HG02840 (cell line): ENCODE measurements at regions not wholly inside any gene's neighbourhood (a gene's known extent, or its start where the extent isn't known, plus 50 kb on each side); places are given as distances from the start of the nearest gene placed in this dataset.
"Not testable (repeated sequence)": the region's sequence is repeated elsewhere in the genome, so short reads cannot be mapped to it uniquely, and the experiment has no call there.

Experiments used
- ATAC-seq: cut with Tn5 transposase; IDR thresholded peaks from one replicate; pipeline ENCODE4 v1.9.1; 2021; ENCODE audit warnings: mild to moderate bottlenecking, moderate library complexity, moderate number of reproducible peaks; ENCODE audit not compliant: unreplicated experiment, low FRiP score

DNA sequence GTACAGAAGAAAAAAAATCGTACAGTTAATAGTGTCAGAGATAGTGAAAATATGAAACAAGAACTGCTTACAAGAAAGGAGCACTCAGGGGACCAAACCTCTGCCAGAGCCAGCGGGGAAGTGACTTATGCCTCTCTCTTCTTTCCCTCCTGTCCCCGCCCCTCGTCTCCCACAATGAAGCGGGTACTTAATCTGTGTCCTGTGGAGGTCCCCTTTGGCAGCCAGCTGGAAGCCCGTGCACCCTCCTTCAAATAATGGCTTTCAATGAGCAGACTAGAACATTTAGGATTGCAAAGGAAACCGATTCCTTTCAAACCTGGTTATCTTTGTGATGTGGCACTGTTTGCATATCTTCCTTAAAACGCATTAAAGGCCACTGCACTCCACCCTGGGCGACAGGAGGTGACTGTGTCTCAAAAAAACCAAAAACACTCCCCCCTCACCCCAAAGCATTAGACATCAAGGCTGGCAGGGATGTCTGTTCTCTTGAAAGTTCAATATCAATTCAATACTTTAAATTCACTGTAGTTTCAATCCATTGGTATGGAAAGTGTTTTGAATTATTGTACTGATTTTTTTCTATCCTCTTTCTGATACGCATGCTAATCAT, 51.7 kb downstream of the PPIAL4C start:
- not testable (repeated sequence) for ATAC-seq

DNA sequence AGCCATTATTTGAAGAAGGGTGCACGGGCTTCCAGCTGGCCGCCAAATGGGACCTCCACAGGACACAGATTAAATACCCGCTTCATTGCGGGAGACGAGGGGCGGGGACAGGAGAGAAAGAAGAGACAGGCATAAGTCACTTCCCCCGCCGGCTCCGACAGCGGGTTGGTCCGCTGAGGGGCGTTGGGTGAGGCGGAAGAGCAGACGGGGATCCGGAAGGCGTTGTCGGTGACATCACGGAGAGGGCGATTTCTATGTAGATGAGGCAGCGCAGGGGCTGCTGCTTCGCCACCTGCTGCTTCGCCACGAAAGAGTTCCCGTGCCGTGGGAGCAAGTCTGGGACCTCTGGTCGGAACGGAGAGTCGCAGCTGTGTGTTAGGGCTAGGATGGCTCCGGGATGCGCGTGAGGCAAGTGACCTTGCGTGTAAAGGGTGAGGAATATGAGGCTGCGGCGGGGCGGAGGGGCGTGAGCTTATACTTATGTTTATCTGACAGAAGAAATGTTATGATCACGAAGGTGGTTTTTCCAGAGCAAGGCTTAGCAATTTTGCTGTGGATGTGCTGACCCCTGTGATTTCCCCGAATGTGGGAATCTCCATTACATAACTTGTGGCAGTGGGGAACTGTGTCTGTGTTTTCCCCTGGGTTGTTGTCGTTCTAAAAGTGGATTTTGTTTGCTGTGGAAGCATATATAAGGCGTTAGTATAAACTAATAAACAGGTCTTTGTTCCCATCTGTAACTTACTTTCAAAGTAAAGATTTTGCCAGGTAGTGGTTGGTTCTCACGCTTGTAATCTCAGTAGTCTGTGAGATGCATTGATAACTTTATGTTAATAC, 52.9 kb downstream of the PPIAL4C start:
- peak; percentile 84 for ATAC-seq

DNA sequence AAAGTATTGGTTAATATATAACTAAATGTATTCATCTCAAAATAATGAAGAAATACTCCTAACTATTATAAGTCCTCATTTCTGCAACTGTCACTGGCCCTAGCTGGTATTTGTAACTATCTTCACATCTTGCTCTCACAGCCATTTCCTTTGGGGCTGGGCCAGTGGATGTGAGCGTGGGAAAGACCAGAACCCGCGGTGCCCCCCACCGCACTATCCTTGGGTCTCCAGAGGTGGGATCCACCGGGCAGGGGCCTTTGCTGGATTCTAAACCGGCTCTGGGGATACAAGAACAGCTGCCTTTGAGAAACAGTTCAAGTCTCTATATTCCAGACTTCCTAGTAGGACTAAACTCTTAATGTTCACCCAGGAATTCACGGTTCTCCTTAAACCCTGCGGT, 54.8 kb downstream of the PPIAL4C start:
- not testable (repeated sequence) for ATAC-seq

DNA sequence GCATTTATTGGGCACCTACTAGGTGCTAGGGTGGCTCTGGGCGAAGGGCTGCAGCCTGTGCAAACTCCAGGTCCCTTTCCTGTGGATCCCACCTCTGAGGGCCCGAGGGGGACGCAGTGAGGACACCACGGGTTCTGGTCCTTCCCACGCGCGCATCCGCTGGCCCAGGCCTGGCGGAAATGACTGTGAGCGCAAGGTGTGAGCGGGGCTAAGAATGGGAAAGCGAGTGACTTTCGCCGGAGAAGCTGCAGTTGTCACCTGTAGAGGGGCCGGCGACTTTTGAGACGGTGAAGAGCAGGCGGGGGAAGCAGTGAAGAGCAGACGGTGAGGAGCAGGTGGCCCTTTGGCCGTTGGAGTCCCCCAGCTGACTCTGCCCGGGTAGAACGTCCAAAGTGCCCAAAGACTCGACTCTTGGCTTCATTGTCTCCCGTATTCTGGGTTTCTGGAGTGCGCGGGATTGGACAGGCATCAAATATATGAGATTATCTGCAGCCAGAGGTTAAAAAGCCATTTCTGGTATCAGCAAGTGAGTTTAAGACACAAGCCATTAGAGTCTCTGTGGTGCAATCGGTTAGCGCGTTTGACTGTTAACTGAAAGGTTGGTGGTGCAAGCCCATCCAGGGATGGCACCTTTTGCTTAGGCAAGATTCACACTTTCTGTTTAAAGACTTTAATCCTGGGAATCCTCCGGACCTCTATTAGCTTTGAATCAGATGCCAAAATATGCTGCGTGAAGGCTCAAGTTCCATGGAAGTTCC, 55.4 kb downstream of the PPIAL4C start:
- not testable (repeated sequence) for ATAC-seq

DNA sequence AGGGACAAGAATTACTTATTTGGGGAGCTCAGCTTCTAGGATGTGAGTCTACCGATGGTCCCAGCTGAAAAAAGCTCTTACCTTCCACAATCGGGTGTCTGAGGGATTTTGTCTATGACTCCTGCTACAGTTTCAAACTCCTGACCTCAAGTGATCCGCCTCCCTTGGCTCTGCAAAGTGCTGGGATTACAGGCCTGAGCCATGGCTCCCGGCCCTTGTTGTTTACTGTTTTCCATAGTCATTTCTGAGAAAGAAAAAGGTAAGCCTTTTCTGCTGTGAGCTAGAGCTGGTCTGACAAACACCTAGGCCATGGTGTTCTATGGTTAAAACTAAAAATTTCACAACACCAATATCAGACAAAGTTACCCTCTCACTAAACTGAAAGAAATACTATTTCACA, 57.5 kb downstream of the PPIAL4C start:
- ATAC-seq, result not testable (repeated sequence)

DNA sequence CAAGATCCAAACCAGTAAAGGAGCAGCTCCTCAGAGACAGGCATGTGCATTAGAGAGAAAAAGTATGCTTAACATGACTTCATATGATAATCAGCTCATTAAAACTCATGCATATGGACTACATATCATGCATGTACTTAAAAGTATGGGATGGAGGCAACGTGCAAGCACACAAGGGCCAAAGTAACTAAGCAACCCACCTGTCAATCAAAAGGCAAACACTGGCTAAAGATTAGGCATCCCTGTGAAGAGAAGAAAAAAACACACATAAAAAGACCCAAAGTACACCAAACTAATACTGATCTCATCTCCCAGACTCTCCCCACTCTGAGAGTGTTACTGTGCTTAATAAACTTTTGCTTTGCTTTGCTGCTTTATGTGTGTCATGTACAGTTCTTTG, 61.2 kb downstream of the PPIAL4C start:
- ATAC-seq, result not testable (repeated sequence)

DNA sequence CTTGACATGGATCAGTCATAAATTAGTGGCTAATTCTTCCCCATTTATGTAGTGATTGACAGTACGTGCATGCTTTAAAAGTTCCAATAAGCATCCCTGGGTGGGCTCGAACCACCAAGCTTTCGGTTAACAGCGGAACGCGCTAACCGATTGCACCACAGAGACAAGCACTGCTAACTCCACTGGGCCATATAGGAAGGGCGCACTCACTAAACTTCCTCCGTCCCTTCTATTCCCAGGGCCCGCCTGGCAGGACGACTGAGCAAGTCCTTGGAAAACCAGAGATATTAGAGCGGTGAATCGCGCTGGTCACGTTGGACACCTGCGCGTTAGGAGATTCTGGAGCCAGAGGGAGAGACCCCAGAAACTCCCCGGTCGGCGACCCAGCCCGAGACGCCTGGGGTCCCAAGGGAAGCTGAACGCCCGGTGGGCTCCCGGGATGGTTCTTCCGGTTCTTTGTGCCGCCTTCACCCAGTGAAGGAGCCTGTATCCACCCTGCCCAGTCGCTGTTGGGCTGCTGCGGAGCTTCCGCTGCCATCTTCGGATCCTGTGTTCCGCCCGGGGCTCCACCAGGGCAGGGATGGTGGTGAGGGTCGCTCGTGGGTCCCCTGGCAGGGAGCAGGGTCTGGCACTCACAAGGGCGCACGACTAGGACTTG, 62.8 kb downstream of the PPIAL4C start:
- ATAC-seq, result not testable (repeated sequence)

DNA sequence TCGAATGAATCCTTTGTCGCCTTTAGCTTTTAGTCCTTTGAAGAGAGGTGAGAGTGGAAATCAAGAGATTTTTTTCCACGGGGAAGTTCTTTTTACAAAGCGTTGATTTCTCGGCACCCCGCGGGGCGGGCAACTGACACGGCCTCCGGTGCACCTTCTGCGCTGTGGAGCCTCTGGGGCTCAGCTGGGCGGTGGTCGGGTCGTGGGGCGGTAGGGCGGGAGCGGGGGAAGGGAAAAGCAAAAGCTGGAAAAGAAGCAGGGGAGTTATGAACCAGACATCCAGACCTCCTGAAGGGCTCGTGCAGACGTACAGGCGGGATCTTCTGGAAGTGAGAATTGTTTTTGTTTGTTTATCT, 63.3 kb downstream of the PPIAL4C start:
- not testable (repeated sequence) for ATAC-seq

DNA sequence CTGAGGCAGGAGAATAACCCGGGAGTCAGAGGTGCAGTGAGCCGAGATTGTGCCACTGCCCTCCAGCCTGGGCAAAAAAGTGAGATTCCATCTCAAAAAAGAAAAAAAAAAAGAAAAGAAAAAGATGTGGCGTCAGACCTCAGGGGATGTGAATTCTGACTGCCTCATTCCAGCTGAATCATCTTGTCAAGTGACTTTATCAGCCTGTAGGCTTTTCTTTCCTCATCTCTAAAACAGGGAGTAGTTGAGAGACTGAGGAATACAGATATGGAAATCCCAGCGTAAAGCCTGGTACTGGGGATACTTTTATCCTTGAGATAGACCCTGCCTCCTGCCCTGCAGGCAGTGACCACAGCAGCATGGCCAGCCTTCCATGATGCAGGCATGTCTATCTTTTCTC, 74.1 kb downstream of the PPIAL4C start:
- not testable (repeated sequence) for ATAC-seq

DNA sequence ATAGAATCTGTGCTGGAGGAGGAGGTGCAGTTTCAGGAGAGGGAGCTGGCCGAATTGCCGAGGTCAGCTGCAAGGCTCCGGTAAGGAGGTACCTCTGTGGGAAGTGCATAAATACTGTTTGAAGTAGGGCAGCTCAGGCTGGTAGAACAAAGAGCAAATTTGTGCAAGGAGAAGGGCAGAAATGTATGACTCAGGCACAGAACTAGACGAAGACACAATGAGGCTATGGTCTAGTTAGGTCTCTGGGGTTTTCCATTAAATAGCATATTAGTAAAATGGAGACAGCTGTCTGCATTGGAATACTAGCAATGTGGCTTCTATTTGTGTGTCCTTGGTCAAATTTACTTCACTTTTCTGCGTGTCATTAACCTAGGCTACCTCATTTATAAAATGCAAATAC, 74.5 kb downstream of the PPIAL4C start:
- not testable (repeated sequence) for ATAC-seq

DNA sequence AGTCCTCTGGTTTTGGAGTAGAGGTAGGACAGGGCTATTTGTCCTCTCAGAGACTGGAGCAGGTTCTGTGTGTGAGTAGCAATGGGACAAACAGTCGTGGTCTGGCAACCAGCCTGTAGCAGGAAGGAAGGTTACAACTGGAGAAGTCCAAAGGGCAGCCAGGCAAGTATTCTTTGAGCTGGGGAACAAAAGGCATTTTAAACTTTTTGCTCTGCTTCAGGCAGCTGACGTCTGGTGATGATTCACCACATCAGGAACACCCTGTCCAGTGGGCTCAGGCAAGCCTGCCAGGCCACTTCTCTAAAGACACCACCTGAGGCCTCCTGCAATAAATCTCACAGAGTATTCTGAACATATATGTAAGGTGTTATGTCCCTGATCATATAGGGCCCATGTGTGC, 81.0 kb downstream of the PPIAL4C start:
- not testable (repeated sequence) for ATAC-seq

DNA sequence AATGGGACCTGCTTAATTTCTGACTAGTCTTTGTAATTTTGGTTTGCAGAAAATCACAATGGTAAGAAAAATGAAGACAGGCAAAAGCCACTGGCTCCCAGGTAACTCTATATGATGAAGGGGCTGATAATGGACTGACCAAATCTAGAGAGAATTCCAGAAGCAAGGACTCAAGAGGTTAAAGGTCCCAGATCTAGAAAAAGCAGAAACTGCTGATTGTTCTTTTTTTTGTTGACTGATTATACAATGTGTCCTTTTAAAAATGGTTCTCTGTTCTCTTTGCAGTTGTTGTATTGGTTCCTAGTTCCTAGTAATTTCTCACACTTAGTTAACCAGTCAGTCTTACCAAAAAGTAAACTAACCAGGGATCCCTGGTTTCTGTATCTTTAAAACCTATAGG, 81.4 kb downstream of the PPIAL4C start:
- ATAC-seq, result not testable (repeated sequence)

DNA sequence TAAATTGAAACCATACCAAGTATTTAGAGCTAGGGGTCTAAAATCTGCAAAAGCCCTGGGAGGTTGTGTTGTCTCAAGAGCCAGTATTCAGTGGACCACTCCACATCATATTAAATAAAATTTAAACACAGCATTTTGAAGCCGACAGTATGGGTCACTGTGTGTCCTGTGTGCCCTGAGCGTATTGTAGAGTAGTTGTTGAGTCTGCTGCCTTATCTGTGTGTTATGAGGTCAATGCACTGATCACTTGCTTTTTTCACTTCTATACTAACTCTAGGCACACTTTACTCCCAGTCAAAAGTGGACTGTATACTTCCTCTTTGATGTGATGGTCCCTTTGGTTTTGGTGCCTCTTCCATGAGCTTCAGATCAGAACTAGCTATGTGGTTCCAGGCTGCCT, 81.9 kb downstream of the PPIAL4C start:
- not testable (repeated sequence) for ATAC-seq

DNA sequence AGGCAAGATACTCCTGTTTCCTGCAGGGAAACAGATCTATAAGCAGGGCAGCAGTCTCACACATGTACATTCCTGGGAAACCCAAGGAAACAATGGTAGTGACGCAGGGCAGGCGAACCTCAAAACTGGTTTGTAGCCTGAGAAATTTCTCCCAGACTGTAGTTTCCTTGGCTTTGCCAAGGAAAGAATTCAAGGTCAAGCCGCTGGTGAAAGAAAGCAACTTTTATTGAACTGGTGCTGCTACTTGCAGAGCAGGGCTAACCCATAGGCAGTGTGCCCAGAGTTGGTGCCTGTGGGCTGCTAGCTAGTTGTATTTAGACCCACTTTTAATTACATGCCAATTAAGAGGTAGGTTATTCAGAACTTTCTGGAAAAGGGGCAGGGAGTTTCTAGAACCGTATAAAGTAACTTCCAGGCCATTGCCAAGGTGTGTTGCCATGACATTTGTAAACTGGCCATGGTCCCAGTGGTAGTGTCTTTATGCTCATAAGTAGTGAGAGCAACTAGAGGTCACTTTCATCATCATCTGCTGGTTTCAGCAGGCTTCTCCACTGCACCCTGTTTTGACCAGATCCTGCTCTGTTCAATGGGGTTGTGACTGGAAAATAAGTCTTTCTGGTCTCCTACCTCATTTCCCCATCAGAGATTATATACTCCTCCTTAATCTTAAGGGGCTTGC, 89.7 kb downstream of the PPIAL4C start:
- ATAC-seq, result not testable (repeated sequence)

DNA sequence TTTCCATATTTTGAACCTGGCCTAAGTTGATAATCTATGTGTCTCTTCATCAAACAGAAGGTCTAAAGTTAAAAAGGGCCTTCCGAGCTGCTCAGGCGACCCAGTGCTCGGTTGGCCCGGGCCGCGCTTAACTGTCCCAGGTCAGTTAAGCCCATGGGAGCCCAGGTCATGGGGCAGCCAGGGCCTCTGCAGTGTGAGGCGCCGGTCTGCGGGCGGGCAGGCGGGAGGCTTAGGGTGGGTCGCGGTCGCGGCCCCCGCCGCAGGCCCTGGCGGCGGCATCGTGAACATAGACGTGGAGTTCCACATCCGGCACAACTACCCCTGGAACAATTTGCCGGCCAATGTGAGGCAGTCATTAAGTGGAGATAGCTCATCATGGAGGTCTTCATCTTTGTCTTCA, 91.3 kb downstream of the PPIAL4C start:
- ATAC-seq, result not testable (repeated sequence)

DNA sequence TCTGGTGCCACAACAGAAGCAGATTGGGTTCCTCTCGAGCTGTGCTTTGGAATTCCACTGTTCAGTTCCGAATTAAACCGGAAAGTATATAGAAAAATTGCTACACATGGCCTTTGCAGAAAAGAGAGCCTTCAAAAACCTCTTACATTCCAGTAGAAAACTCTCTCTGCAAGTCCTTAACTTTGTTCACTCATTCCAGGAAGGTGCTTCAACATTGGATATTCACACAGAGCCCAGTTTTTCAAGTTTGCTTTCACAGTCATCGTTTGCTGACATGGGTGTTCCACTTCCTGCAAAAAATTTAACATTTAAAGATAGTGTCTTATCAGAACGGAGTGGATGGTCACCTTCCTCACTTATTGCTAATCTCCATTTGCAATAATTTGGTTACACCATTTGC, 93.7 kb downstream of the PPIAL4C start:
- ATAC-seq, result not testable (repeated sequence)

DNA sequence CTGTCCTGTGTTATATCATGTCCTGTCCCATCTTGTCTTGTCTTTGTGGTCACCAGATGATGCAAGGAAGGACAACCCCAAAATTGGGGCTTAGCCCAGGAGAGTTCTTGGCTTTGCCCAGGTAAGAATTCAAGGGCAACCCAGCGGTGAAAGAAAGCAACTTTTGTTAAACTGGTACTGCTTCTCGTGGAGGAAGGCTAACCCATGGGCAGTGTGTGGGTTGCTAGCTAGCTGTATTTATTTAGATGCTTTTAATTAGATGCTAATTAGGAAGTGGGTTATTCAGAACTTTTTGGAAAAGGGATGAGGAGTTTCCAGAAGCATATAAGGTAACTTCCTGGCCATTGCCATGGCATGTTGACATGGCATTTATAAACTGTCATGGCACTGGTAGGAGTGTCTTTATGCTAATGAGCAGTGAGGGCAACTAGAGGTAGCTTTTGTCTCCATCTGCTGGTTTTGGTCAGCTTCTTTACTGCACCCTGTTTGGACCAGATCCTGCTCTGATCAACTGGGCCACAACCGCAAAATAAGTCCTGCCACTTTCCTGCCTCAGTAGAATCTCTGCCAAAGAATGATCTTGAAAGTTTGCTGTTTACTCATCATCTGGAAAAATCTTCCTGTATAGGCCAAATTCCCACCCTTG, 95.8 kb upstream of the FCGR1A start:
- ATAC-seq, result not testable (repeated sequence)

DNA sequence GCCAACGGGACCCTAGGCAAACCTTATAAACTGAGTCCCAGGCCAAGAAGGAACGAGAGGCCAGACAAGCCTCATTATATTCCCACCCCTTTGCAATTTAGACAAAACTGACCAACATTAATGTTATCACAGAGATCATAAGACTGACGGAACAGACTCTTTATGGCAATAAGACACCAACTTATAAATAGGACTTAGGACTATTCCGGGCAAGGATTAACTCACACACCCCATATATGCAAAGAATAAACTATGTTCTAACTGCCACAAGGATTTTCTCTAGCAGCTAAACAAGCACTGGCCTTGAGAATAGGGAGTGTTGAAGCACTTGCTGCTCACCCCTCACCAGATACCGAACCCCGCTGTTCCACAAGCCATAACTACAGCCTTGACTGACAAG, 91.1 kb upstream of the FCGR1A start:
- ATAC-seq, result not testable (repeated sequence)

DNA sequence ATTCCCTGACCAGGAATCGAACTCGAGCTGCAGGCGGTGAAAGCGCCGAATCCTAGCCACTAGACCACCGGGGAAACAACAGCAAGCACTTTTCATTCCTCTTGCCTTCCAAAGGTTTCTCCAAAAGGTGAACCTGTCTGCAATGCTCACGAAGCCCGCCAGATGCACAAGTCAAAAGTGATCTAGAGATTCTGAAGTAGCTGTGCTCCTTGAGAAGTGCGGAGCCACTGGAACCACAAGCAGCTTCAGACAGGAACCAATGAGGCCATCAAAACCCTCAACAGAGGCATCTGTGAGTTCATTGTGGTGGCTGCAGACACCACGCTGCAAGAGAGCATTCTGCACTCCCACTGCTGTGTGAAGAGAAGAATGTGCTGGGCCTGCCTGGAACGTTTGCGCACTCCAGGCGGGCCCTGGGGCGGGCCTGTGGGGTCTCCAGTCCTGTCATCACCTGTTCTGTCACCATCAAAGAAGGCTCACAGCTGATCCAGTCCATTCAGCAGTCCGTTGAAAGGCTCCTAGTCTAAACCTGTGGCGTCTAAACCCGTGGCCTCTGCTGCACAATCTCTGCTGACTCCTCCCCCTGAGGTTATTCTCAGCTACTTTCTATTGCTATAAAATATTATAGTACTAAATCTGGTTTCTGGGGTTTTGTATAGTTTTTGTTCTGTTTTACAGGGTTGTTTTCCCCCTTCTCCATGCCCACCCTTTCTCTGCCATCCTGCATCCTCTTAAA, 89.5 kb upstream of the FCGR1A start:
- not testable (repeated sequence) for ATAC-seq
